ENCODE measurements at regions not wholly inside any gene's neighbourhood (a gene's known extent, or its start where the extent isn't known, plus 50 kb on each side); places are given as distances from the start of the nearest gene placed in this dataset.

GRCh38 chr22:35010543-35010942 is 55.4 kb upstream of the ISX start:
- Histone ChIP-seq H3K27me3 (ENCODE audit: control insufficient read depth, extremely low read depth, insufficient read depth, low read length) (no peaks in the 10 kb centered on the region), H2AFZ (ENCODE audit: control insufficient read depth, low read length) (no peak overlapping the region), H3K9me1 (ENCODE audit: control insufficient read depth, extremely low read depth, insufficient read depth, low read length) (no peaks in the 10 kb centered on the region), H3K4me1 (ENCODE audit: control insufficient read depth, extremely low read depth, insufficient read depth, low read length) (no peaks in the 10 kb centered on the region), H3K9me3 (ENCODE audit: control insufficient read depth, low read depth, low read length) (peaks cover 2% of the 10 kb centered on the region), H4K20me1 (ENCODE audit: control insufficient read depth, extremely low read depth, insufficient read depth, low read length) (no peaks in the 10 kb centered on the region), H3K4me2 (ENCODE audit: control insufficient read depth, extremely low read depth, insufficient read depth, low read depth, low read length) (no peak overlapping the region), H3K4me3 (ENCODE audit: control insufficient read depth in 2 of 3, extremely low read depth in 1 of 3, insufficient read depth in 2 of 3, low read depth in 1 of 3, low read length in 3 of 3) (no peak overlapping the region), H3K27ac (ENCODE audit: control insufficient read depth, insufficient read depth, low read length) (no peak overlapping the region), H3K79me2 (ENCODE audit: control insufficient read depth, insufficient read depth, low read length) (no peaks in the 10 kb centered on the region), H3K9ac (ENCODE audit: control insufficient read depth, extremely low read depth, insufficient read depth, low read length) (no peak overlapping the region), H3K36me3 (ENCODE audit: control insufficient read depth in 2 of 2, extremely low read depth in 1 of 2, insufficient read depth in 2 of 2, low read length in 2 of 2) (no peaks in the 10 kb centered on the region)
- TF ChIP-seq EZH2 (IDR thresholded peaks at IDR 0.05; ENCODE audit: low read length) (no peak), CTCF (optimal IDR thresholded peaks at IDR 0.05 in 1 of 3, IDR thresholded peaks at IDR 0.05 in 1 of 3, conservative IDR thresholded peaks at IDR 0.05 in 1 of 3; ENCODE audit: extremely low read depth in 1 of 3, insufficient read depth in 2 of 3, low read length in 3 of 3) (no peak)
- no peak for DNase-seq (ENCODE audit: low read depth, low spot score)
- no peak for FAIRE-seq
- dilution Hi-C loops (cut with MboI; ENCODE audit: extremely low pct_ligation_motif_present, low sequenced_read_pairs), result no loop called here

- Histone ChIP-seq H3K36me3 (ENCODE audit: control insufficient read depth in 2 of 2, extremely low read depth in 1 of 2, insufficient read depth in 2 of 2, low read length in 2 of 2) (no peaks in the 10 kb centered on the region), H3K9me1 (ENCODE audit: control insufficient read depth, extremely low read depth, insufficient read depth, low read length) (no peaks in the 10 kb centered on the region), H3K4me2 (ENCODE audit: control insufficient read depth, extremely low read depth, insufficient read depth, low read depth, low read length) (no peak overlapping the region), H3K4me3 (ENCODE audit: control insufficient read depth in 2 of 3, extremely low read depth in 1 of 3, insufficient read depth in 2 of 3, low read depth in 1 of 3, low read length in 3 of 3) (no peak overlapping the region), H2AFZ (ENCODE audit: control insufficient read depth, low read length) (no peak overlapping the region), H3K9ac (ENCODE audit: control insufficient read depth, extremely low read depth, insufficient read depth, low read length) (no peak overlapping the region), H4K20me1 (ENCODE audit: control insufficient read depth, extremely low read depth, insufficient read depth, low read length) (no peaks in the 10 kb centered on the region), H3K9me3 (ENCODE audit: control insufficient read depth, low read depth, low read length) (peaks cover 2% of the 10 kb centered on the region), H3K27me3 (ENCODE audit: control insufficient read depth, extremely low read depth, insufficient read depth, low read length) (no peaks in the 10 kb centered on the region), H3K27ac (ENCODE audit: control insufficient read depth, insufficient read depth, low read length) (no peak overlapping the region), H3K4me1 (ENCODE audit: control insufficient read depth, extremely low read depth, insufficient read depth, low read length) (no peaks in the 10 kb centered on the region), H3K79me2 (ENCODE audit: control insufficient read depth, insufficient read depth, low read length) (no peaks in the 10 kb centered on the region)
- DNase-seq (ENCODE audit: low read depth, low spot score), result no peak
- dilution Hi-C loops (cut with MboI; ENCODE audit: extremely low pct_ligation_motif_present, low sequenced_read_pairs), result no loop called here
- TF ChIP-seq CTCF (optimal IDR thresholded peaks at IDR 0.05 in 1 of 3, IDR thresholded peaks at IDR 0.05 in 1 of 3, conservative IDR thresholded peaks at IDR 0.05 in 1 of 3; ENCODE audit: extremely low read depth in 1 of 3, insufficient read depth in 2 of 3, low read length in 3 of 3), result no peak
- no peak for TF ChIP-seq EZH2 (IDR thresholded peaks at IDR 0.05; ENCODE audit: low read length)
- FAIRE-seq, result no peak
These were observed 51.1 kb upstream of the ISX start for GRCh38 chr22:35014812-35015211.

Data from keratinocyte (primary cell).